ENCODE measurements at regions not wholly inside any gene's neighbourhood (a gene's known extent, or its start where the extent isn't known, plus 50 kb on each side); places are given as distances from the start of the nearest gene placed in this dataset.
"Not testable (repeated sequence)": the region's sequence is repeated elsewhere in the genome, so short reads cannot be mapped to it uniquely, and the experiment has no call there.

GRCh38 chr12:86389949-86390348 lies 133.8 kb upstream of the MGAT4C start:
- no peak for DNase-seq (ENCODE audit: low spot score)

GRCh38 chr12:86387591-86388145 lies 131.5 kb upstream of the MGAT4C start:
- DNase-seq (ENCODE audit: low spot score) = no peak

- not testable (repeated sequence) for DNase-seq (ENCODE audit: low spot score)
These were observed 127.6 kb upstream of the MGAT4C start for GRCh38 chr12:86383759-86384158.

- DNase-seq (ENCODE audit: low spot score) = no peak
These were observed 123.1 kb upstream of the MGAT4C start for GRCh38 chr12:86379337-86379736.

GRCh38 chr12:86376052-86376451 lies 119.9 kb upstream of the MGAT4C start:
- peak; percentile 1 for DNase-seq (ENCODE audit: low spot score)

- no peak for DNase-seq (ENCODE audit: low spot score)
These were observed 117.6 kb upstream of the MGAT4C start for GRCh38 chr12:86373813-86374212.

- no peak for DNase-seq (ENCODE audit: low spot score)
These were observed 110.9 kb upstream of the MGAT4C start for GRCh38 chr12:86367137-86367536.

GRCh38 chr12:86349196-86349595 lies 93.0 kb upstream of the MGAT4C start:
- DNase-seq (ENCODE audit: low spot score) = no peak

- DNase-seq (ENCODE audit: low spot score) = no peak
These were observed 77.8 kb upstream of the MGAT4C start for GRCh38 chr12:86333955-86334522.

GRCh38 chr12:86331457-86331856 lies 75.3 kb upstream of the MGAT4C start:
- no peak for DNase-seq (ENCODE audit: low spot score)

- no peak for DNase-seq (ENCODE audit: low spot score)
These were observed 74.8 kb upstream of the MGAT4C start for GRCh38 chr12:86331012-86331411.

GRCh38 chr12:86312232-86312631 lies 56.0 kb upstream of the MGAT4C start:
- no peak for DNase-seq (ENCODE audit: low spot score)
